H9 (cell line): ENCODE measurements at regions not wholly inside any gene's neighbourhood (a gene's known extent, or its start where the extent isn't known, plus 50 kb on each side); places are given as distances from the start of the nearest gene placed in this dataset.

ENCODE experiments used
- DNase-seq: peaks from one replicate; pipeline ENCODE4 v3.0.0-alpha.2; 2017
- H2AFZ ChIP-seq: one replicate; pipeline ENCODE4 v1.6.1; 2013; ENCODE audit warnings: mild to moderate bottlenecking, low read length, control low read depth, moderate library complexity
- H2AK5ac ChIP-seq: 2 replicates; pipeline ENCODE4 v1.6.1; 2013; ENCODE audit warnings: low read length, control low read depth, mixed read lengths; ENCODE audit not compliant: insufficient read length
- H2BK120ac ChIP-seq: one replicate; pipeline ENCODE4 v1.6.1; 2013; ENCODE audit warnings: low read depth, mild to moderate bottlenecking, low read length, control low read depth, inconsistent platforms; ENCODE audit not compliant: poor library complexity, severe bottlenecking
- H2BK12ac ChIP-seq: 2 replicates; pipeline ENCODE4 v1.6.1; 2013; ENCODE audit warnings: low read length, control low read depth, mixed read lengths, low read depth; ENCODE audit not compliant: insufficient read length
- H2BK15ac ChIP-seq: 2 replicates; pipeline ENCODE4 v1.6.1; 2013; ENCODE audit warnings: low read depth, low read length, control low read depth
- H2BK20ac ChIP-seq: one replicate; pipeline ENCODE4 v1.6.1; 2013; ENCODE audit warnings: low read depth, mild to moderate bottlenecking, low read length, control low read depth, inconsistent platforms; ENCODE audit not compliant: poor library complexity, severe bottlenecking
- H2BK5ac ChIP-seq: 2 replicates; pipeline ENCODE4 v1.6.1; 2013; ENCODE audit warnings: low read length, control low read depth, mixed read lengths; ENCODE audit not compliant: insufficient read length
- H3K14ac ChIP-seq: 2 replicates; pipeline ENCODE4 v1.6.1; 2013; ENCODE audit warnings: low read length, control low read depth; ENCODE audit not compliant: insufficient read depth
- H3K18ac ChIP-seq: 2 replicates; pipeline ENCODE4 v1.6.1; 2013; ENCODE audit warnings: low read depth, mild to moderate bottlenecking, mixed read lengths, low read length, control low read depth; ENCODE audit not compliant: insufficient read length
- H3K23ac ChIP-seq: 2 replicates; pipeline ENCODE4 v1.6.1; 2013; ENCODE audit warnings: low read length, control low read depth, mixed read lengths, low read depth; ENCODE audit not compliant: insufficient read length
- H3K23me2 ChIP-seq: 2 replicates; pipeline ENCODE4 v1.6.1; 2013; ENCODE audit warnings: low read depth, mild to moderate bottlenecking, mixed read lengths, low read length, control low read depth; ENCODE audit not compliant: insufficient read length, poor library complexity, severe bottlenecking
- H3K27ac ChIP-seq: 2 replicates; pipeline ENCODE4 v1.5.1; 2013; ENCODE audit warnings: low read length, control low read depth, mixed read lengths, low read depth; ENCODE audit not compliant: insufficient read length
- H3K27me3 ChIP-seq: 2 replicates; pipeline ENCODE4 v1.6.1; 2013; ENCODE audit warnings: low read length, control low read depth, inconsistent platforms; ENCODE audit not compliant: insufficient read depth
- H3K4ac ChIP-seq: 2 replicates; pipeline ENCODE4 v1.6.1; 2013; ENCODE audit warnings: low read depth, mild to moderate bottlenecking, control low read depth, inconsistent platforms, low read length, moderate library complexity
- H3K4me1 ChIP-seq: 2 replicates; pipeline ENCODE4 v1.6.1; 2013; ENCODE audit warnings: low read length, control low read depth, inconsistent platforms; ENCODE audit not compliant: insufficient read depth
- H3K4me2 ChIP-seq: 2 replicates; pipeline ENCODE4 v1.6.1; 2013; ENCODE audit warnings: low read length, control low read depth, mixed read lengths; ENCODE audit not compliant: insufficient read length, insufficient read depth
- H3K56ac ChIP-seq: 2 replicates; pipeline ENCODE4 v1.6.1; 2013; ENCODE audit warnings: low read depth, mild to moderate bottlenecking, mixed read lengths, low read length, control low read depth; ENCODE audit not compliant: insufficient read length
- H3K79me1 ChIP-seq: 2 replicates; pipeline ENCODE4 v1.6.1; 2013; ENCODE audit warnings: low read depth, mild to moderate bottlenecking, moderate library complexity, low read length, control low read depth, inconsistent platforms; ENCODE audit not compliant: insufficient read depth, poor library complexity, severe bottlenecking
- H3K79me2 ChIP-seq: 2 replicates; pipeline ENCODE4 v1.6.1; 2013; ENCODE audit warnings: low read length, control low read depth, inconsistent platforms; ENCODE audit not compliant: insufficient read depth
- H3K9ac ChIP-seq: 2 replicates; pipeline ENCODE4 v1.6.1; 2013; ENCODE audit warnings: low read length, control low read depth, mixed read lengths; ENCODE audit not compliant: insufficient read length; ENCODE audit errors: extremely low read depth
- H3K9me3 ChIP-seq: one replicate; pipeline ENCODE4 v1.6.1; 2013; ENCODE audit warnings: low read depth, low read length, inconsistent platforms; ENCODE audit not compliant: control insufficient read depth
- H3T11ph ChIP-seq: one replicate; pipeline ENCODE4 v1.6.1; 2013; ENCODE audit warnings: mild to moderate bottlenecking, low read length, control low read depth, inconsistent platforms
- H4K20me1 ChIP-seq: one replicate; pipeline ENCODE4 v1.6.1; 2013; ENCODE audit not compliant: control insufficient read depth, insufficient read length, insufficient read depth
- H4K5ac ChIP-seq: 2 replicates; pipeline ENCODE4 v1.6.1; 2013; ENCODE audit warnings: low read depth, mild to moderate bottlenecking, mixed read lengths, low read length, control low read depth; ENCODE audit not compliant: insufficient read length
- H4K8ac ChIP-seq: replicated peaks from 2 replicates; pipeline ENCODE4 v1.6.1; 2013; ENCODE audit warnings: low read length, control low read depth, mixed read lengths, low read depth; ENCODE audit not compliant: insufficient read length
- H4K91ac ChIP-seq: 2 replicates; pipeline ENCODE4 v1.6.1; 2013; ENCODE audit warnings: low read depth, mild to moderate bottlenecking, moderate library complexity, mixed read lengths, low read length, control low read depth; ENCODE audit not compliant: insufficient read length
- H3K27ac Mint-ChIP-seq, 3 experiments: 2 replicates in 2 of 3; 3 replicates in 1 of 3; pipeline ENCODE4 v1.8.0; 2020 to 2021; ENCODE audit warnings: mixed read lengths in 3 of 3, mild to moderate bottlenecking in 1 of 3, moderate library complexity in 1 of 3
- H3K27me3 Mint-ChIP-seq: 2 replicates; pipeline ENCODE4 v1.8.0; 2021; ENCODE audit warnings: low read depth, mild to moderate bottlenecking, moderate library complexity, mixed read lengths
- H3K36me3 Mint-ChIP-seq, 3 experiments: 2 replicates in 2 of 3; 3 replicates in 1 of 3; pipeline ENCODE4 v1.8.0; 2020 to 2021; ENCODE audit warnings: low read depth in 3 of 3, mixed read lengths in 3 of 3; ENCODE audit not compliant: insufficient read depth in 1 of 3
- H3K4me1 Mint-ChIP-seq, 2 experiments: 2 replicates each; pipeline ENCODE4 v1.8.0; 2020; ENCODE audit warnings: mixed read lengths in 2 of 2
- H3K4me3 Mint-ChIP-seq, 2 experiments: 2 replicates in 1 of 2; 3 replicates in 1 of 2; pipeline ENCODE4 v1.8.0; 2020 to 2021; ENCODE audit warnings: mild to moderate bottlenecking in 2 of 2, mixed read lengths in 2 of 2, moderate library complexity in 1 of 2
- H3K9me3 Mint-ChIP-seq, 2 experiments: 2 replicates in 1 of 2; 3 replicates in 1 of 2; pipeline ENCODE4 v1.8.0; 2020; ENCODE audit warnings: mild to moderate bottlenecking in 2 of 2, mixed read lengths in 2 of 2, moderate library complexity in 1 of 2
- CTCF ChIP-seq: fragments of 200-600 bp; sonication (generic); conservative IDR thresholded peaks from 3 replicates; pipeline ENCODE4 v1.8.0; 2021; ENCODE audit warnings: antibody characterized with exemption, mild to moderate bottlenecking
- WGBS: extraction: QIAGEN DNeasy Blood & Tissue Kit; methylation state at CpG from one replicate; pipeline ENCODE4 v1.1.7; 2013; ENCODE audit warnings: missing lambda C conversion rate, low lambda C conversion rate, mixed read lengths; ENCODE audit not compliant: insufficient read length; ENCODE audit errors: extremely low coverage; 5-methylcytosine and 5-hydroxymethylcytosine counted together

- no peak overlapping the region for H2BK15ac ChIP-seq
- H3K79me1 ChIP-seq = no peaks in the 10 kb centered on the region
- Mint-ChIP-seq H3K27me3 (no peaks in the 10 kb centered on the region; the same call in 1 of the 2 replicates), H3K27ac (no peak overlapping the region), H3K9me3 (peaks cover 11 to 48% of the 10 kb centered on the region in 2 experiments), H3K4me3 (no peak overlapping the region), H3K36me3 (peaks cover 2 to 8% (median 2%) of the 10 kb centered on the region in 3 experiments; a peak in 5 of 7 replicates), H3K4me1 (peaks cover 0 to 5% of the 10 kb centered on the region in 2 experiments; a peak in 2 of 4 replicates)
- no peaks in the 10 kb centered on the region for H3K79me2 ChIP-seq
- no peak overlapping the region for H3T11ph ChIP-seq
- H4K5ac ChIP-seq = no peak overlapping the region
- H2AFZ ChIP-seq = no peak overlapping the region
- H2BK120ac ChIP-seq = no peak overlapping the region
- no peak overlapping the region for H2BK20ac ChIP-seq
- H3K56ac ChIP-seq = no peak overlapping the region
- no peak overlapping the region for H3K23ac ChIP-seq
- no peak overlapping the region for H3K4ac ChIP-seq
- peaks cover 8% of the 10 kb centered on the region for H3K9me3 ChIP-seq
- no peak overlapping the region for H3K4me2 ChIP-seq
- no peak overlapping the region for H4K8ac ChIP-seq
- DNase-seq = no peak
- H2BK12ac ChIP-seq = no peak overlapping the region
- H4K91ac ChIP-seq = no peak overlapping the region
- H3K27ac ChIP-seq = no peak overlapping the region
- WGBS = no CpG with 5 or more reads among the region's 8 CpGs
- no peaks in the 10 kb centered on the region for H3K4me1 ChIP-seq
- H2AK5ac ChIP-seq = no peak overlapping the region
- no peak for TF ChIP-seq CTCF
- no peaks in the 10 kb centered on the region for H4K20me1 ChIP-seq
- no peaks in the 10 kb centered on the region for H3K23me2 ChIP-seq
- H2BK5ac ChIP-seq = no peak overlapping the region
- no peak overlapping the region for H3K14ac ChIP-seq
- no peak overlapping the region for H3K9ac ChIP-seq
- H3K27me3 ChIP-seq = no peaks in the 10 kb centered on the region
- no peak overlapping the region for H3K18ac ChIP-seq
These were observed 440.4 kb downstream of the DMRT2 start for GRCh38 chr9:1490341-1491232.
